ENCODE measurements at regions not wholly inside any gene's neighbourhood (a gene's known extent, or its start where the extent isn't known, plus 50 kb on each side); places are given as distances from the start of the nearest gene placed in this dataset.

GRCh38 chr3:72120039-72120438 is 335.1 kb upstream of the PROK2 start:
- H3K36me3 Mint-ChIP-seq: no peaks in the 10 kb centered on the region
- ChIA-PET CTCF (ENCODE audit: partially characterized antibody) (no interaction called here), POLR2A (ENCODE audit: partially characterized antibody) (no interaction called here)
- H3K36me3 ChIP-seq (ENCODE audit: insufficient read depth, low read length): no peaks in the 10 kb centered on the region
- no peaks in the 10 kb centered on the region for H3K4me1 ChIP-seq (ENCODE audit: insufficient read depth, low read length)
- no peak overlapping the region for H3K4me3 ChIP-seq (ENCODE audit: low read length in 2 of 2)
- DNase-seq: no peak
- no peaks in the 10 kb centered on the region for H3K4me1 Mint-ChIP-seq
- H3K9me3 ChIP-seq (ENCODE audit: control insufficient read depth in 1 of 2, low read length in 2 of 2): no peaks in the 10 kb centered on the region
- peaks cover 0 to 2% of the 10 kb centered on the region in 2 donors for H3K27me3 Mint-ChIP-seq
- H3K27ac Mint-ChIP-seq: no peak overlapping the region
- no peaks in the 10 kb centered on the region for H3K27me3 ChIP-seq (ENCODE audit: insufficient read depth, low read length)
- H3K27ac ChIP-seq (ENCODE audit: low read depth, low read length): no peak overlapping the region
- intact Hi-C loops (cut with micrococcal nuclease): no loop called here
- H3K9me3 Mint-ChIP-seq: no peaks in the 10 kb centered on the region
- no peak overlapping the region for H3K4me3 Mint-ChIP-seq

GRCh38 chr3:72118628-72119027 is 333.7 kb upstream of the PROK2 start:
- H3K27ac Mint-ChIP-seq: no peak overlapping the region

GRCh38 chr3:72116226-72116625 is 331.3 kb upstream of the PROK2 start:
- H3K4me3 Mint-ChIP-seq: no peak overlapping the region
- Histone ChIP-seq H3K4me3 (ENCODE audit: low read length in 2 of 2) (no peak overlapping the region), H3K36me3 (ENCODE audit: insufficient read depth, low read length) (no peaks in the 10 kb centered on the region), H3K27ac (ENCODE audit: low read depth, low read length) (no peak overlapping the region), H3K4me1 (ENCODE audit: insufficient read depth, low read length) (no peaks in the 10 kb centered on the region), H3K9me3 (ENCODE audit: control insufficient read depth in 1 of 2, low read length in 2 of 2) (no peaks in the 10 kb centered on the region), H3K27me3 (ENCODE audit: insufficient read depth, low read length) (no peaks in the 10 kb centered on the region)
- H3K27me3 Mint-ChIP-seq: peaks cover 2 to 5% of the 10 kb centered on the region in 2 donors
- H3K27ac Mint-ChIP-seq: no peak overlapping the region
- intact Hi-C loops (cut with micrococcal nuclease): no loop called here
- no peak for DNase-seq
- H3K36me3 Mint-ChIP-seq: no peaks in the 10 kb centered on the region
- CTCF ChIA-PET (ENCODE audit: partially characterized antibody): no interaction called here
- POLR2A ChIA-PET (ENCODE audit: partially characterized antibody): no interaction called here
- H3K4me1 Mint-ChIP-seq: no peaks in the 10 kb centered on the region
- no peaks in the 10 kb centered on the region for H3K9me3 Mint-ChIP-seq

More at GRCh38 chr3:72118628-72119027, 333.7 kb upstream of the PROK2 start:
- Histone ChIP-seq H3K4me1 (ENCODE audit: insufficient read depth, low read length) (no peaks in the 10 kb centered on the region), H3K9me3 (ENCODE audit: control insufficient read depth in 1 of 2, low read length in 2 of 2) (no peaks in the 10 kb centered on the region), H3K27ac (ENCODE audit: low read depth, low read length) (no peak overlapping the region), H3K27me3 (ENCODE audit: insufficient read depth, low read length) (no peaks in the 10 kb centered on the region), H3K4me3 (ENCODE audit: low read length in 2 of 2) (no peak overlapping the region), H3K36me3 (ENCODE audit: insufficient read depth, low read length) (no peaks in the 10 kb centered on the region)
- DNase-seq: no peak
- peaks cover 0 to 2% of the 10 kb centered on the region in 2 donors for H3K27me3 Mint-ChIP-seq
- no peaks in the 10 kb centered on the region for H3K36me3 Mint-ChIP-seq
- H3K4me1 Mint-ChIP-seq: no peaks in the 10 kb centered on the region
- intact Hi-C loops (cut with micrococcal nuclease): no loop called here
- POLR2A ChIA-PET (ENCODE audit: partially characterized antibody): no interaction called here
- no peaks in the 10 kb centered on the region for H3K9me3 Mint-ChIP-seq
- no peak overlapping the region for H3K4me3 Mint-ChIP-seq
- CTCF ChIA-PET (ENCODE audit: partially characterized antibody): interaction anchor here (0.9 kb wide), 1 partner anchor 12 kb away, joined by 3 read pairs; no protein-coding TSS in a partner anchor

- no peak overlapping the region for H3K27ac ChIP-seq (ENCODE audit: low read depth, low read length)
- DNase-seq: no peak
- POLR2A ChIA-PET (ENCODE audit: partially characterized antibody): no interaction called here
- Mint-ChIP-seq H3K27me3 (peaks cover 2 to 5% of the 10 kb centered on the region in 2 donors), H3K9me3 (no peaks in the 10 kb centered on the region), H3K4me3 (no peak overlapping the region), H3K4me1 (no peaks in the 10 kb centered on the region), H3K36me3 (no peaks in the 10 kb centered on the region), H3K27ac (no peak overlapping the region)
- H3K36me3 ChIP-seq (ENCODE audit: insufficient read depth, low read length): no peaks in the 10 kb centered on the region
- CTCF ChIA-PET (ENCODE audit: partially characterized antibody): no interaction called here
- intact Hi-C loops (cut with micrococcal nuclease): no loop called here
- H3K9me3 ChIP-seq (ENCODE audit: control insufficient read depth in 1 of 2, low read length in 2 of 2): no peaks in the 10 kb centered on the region
- H3K4me1 ChIP-seq (ENCODE audit: insufficient read depth, low read length): no peaks in the 10 kb centered on the region
- H3K27me3 ChIP-seq (ENCODE audit: insufficient read depth, low read length): no peaks in the 10 kb centered on the region
- H3K4me3 ChIP-seq (ENCODE audit: low read length in 2 of 2): no peak overlapping the region
Observed at GRCh38 chr3:72115307-72115706, 330.4 kb upstream of the PROK2 start.

- H3K27ac Mint-ChIP-seq: no peak overlapping the region
- H3K4me3 Mint-ChIP-seq: no peak overlapping the region
- Histone ChIP-seq H3K4me3 (ENCODE audit: low read length in 2 of 2) (no peak overlapping the region), H3K9me3 (ENCODE audit: control insufficient read depth in 1 of 2, low read length in 2 of 2) (no peaks in the 10 kb centered on the region), H3K36me3 (ENCODE audit: insufficient read depth, low read length) (no peaks in the 10 kb centered on the region), H3K4me1 (ENCODE audit: insufficient read depth, low read length) (no peaks in the 10 kb centered on the region), H3K27ac (ENCODE audit: low read depth, low read length) (no peak overlapping the region), H3K27me3 (ENCODE audit: insufficient read depth, low read length) (no peaks in the 10 kb centered on the region)
- intact Hi-C loops (cut with micrococcal nuclease): no loop called here
- ChIA-PET POLR2A (ENCODE audit: partially characterized antibody) (no interaction called here), CTCF (ENCODE audit: partially characterized antibody) (no interaction called here)
- peaks cover 2 to 5% of the 10 kb centered on the region in 2 donors for H3K27me3 Mint-ChIP-seq
- no peaks in the 10 kb centered on the region for H3K4me1 Mint-ChIP-seq
- no peak for DNase-seq
- no peaks in the 10 kb centered on the region for H3K36me3 Mint-ChIP-seq
- no peaks in the 10 kb centered on the region for H3K9me3 Mint-ChIP-seq
Observed at GRCh38 chr3:72114773-72115172, 329.8 kb upstream of the PROK2 start.

- no peaks in the 10 kb centered on the region for H3K27me3 ChIP-seq (ENCODE audit: insufficient read depth, low read length)
- ChIA-PET CTCF (ENCODE audit: partially characterized antibody) (no interaction called here), POLR2A (ENCODE audit: partially characterized antibody) (no interaction called here)
- DNase-seq: no peak
- no peak overlapping the region for H3K27ac Mint-ChIP-seq
- intact Hi-C loops (cut with micrococcal nuclease): no loop called here
- H3K9me3 Mint-ChIP-seq: no peaks in the 10 kb centered on the region
- H3K4me1 Mint-ChIP-seq: no peaks in the 10 kb centered on the region
- H3K4me3 Mint-ChIP-seq: no peak overlapping the region
- H3K4me1 ChIP-seq (ENCODE audit: insufficient read depth, low read length): no peaks in the 10 kb centered on the region
- H3K9me3 ChIP-seq (ENCODE audit: control insufficient read depth in 1 of 2, low read length in 2 of 2): no peaks in the 10 kb centered on the region
- H3K27ac ChIP-seq (ENCODE audit: low read depth, low read length): no peak overlapping the region
- H3K36me3 ChIP-seq (ENCODE audit: insufficient read depth, low read length): no peaks in the 10 kb centered on the region
- no peak overlapping the region for H3K4me3 ChIP-seq (ENCODE audit: low read length in 2 of 2)
- H3K27me3 Mint-ChIP-seq: peaks cover 2 to 5% of the 10 kb centered on the region in 2 donors
- H3K36me3 Mint-ChIP-seq: no peaks in the 10 kb centered on the region
Observed at GRCh38 chr3:72113964-72114363, 329.0 kb upstream of the PROK2 start.

- Histone ChIP-seq H3K4me1 (ENCODE audit: insufficient read depth, low read length) (no peaks in the 10 kb centered on the region), H3K4me3 (ENCODE audit: low read length in 2 of 2) (no peak overlapping the region), H3K27ac (ENCODE audit: low read depth, low read length) (no peak overlapping the region), H3K36me3 (ENCODE audit: insufficient read depth, low read length) (no peaks in the 10 kb centered on the region), H3K9me3 (ENCODE audit: control insufficient read depth in 1 of 2, low read length in 2 of 2) (no peaks in the 10 kb centered on the region), H3K27me3 (ENCODE audit: insufficient read depth, low read length) (no peaks in the 10 kb centered on the region)
- Mint-ChIP-seq H3K4me3 (no peak overlapping the region), H3K36me3 (no peaks in the 10 kb centered on the region), H3K4me1 (no peaks in the 10 kb centered on the region), H3K27me3 (peaks cover 2 to 5% of the 10 kb centered on the region in 2 donors), H3K9me3 (no peaks in the 10 kb centered on the region), H3K27ac (no peak overlapping the region)
- ChIA-PET POLR2A (ENCODE audit: partially characterized antibody) (no interaction called here), CTCF (ENCODE audit: partially characterized antibody) (no interaction called here)
- no peak for DNase-seq
- intact Hi-C loops (cut with micrococcal nuclease): no loop called here
Observed at GRCh38 chr3:72113564-72113963, 328.6 kb upstream of the PROK2 start.

- Histone ChIP-seq H3K27me3 (ENCODE audit: insufficient read depth, low read length) (no peaks in the 10 kb centered on the region), H3K36me3 (ENCODE audit: insufficient read depth, low read length) (no peaks in the 10 kb centered on the region), H3K9me3 (ENCODE audit: control insufficient read depth in 1 of 2, low read length in 2 of 2) (no peaks in the 10 kb centered on the region), H3K4me1 (ENCODE audit: insufficient read depth, low read length) (no peaks in the 10 kb centered on the region), H3K27ac (ENCODE audit: low read depth, low read length) (no peak overlapping the region), H3K4me3 (ENCODE audit: low read length in 2 of 2) (no peak overlapping the region)
- Mint-ChIP-seq H3K9me3 (no peaks in the 10 kb centered on the region), H3K36me3 (no peaks in the 10 kb centered on the region), H3K27me3 (peaks cover 2 to 5% of the 10 kb centered on the region in 2 donors), H3K4me3 (no peak overlapping the region), H3K4me1 (no peaks in the 10 kb centered on the region), H3K27ac (no peak overlapping the region)
- no peak for DNase-seq
- ChIA-PET POLR2A (ENCODE audit: partially characterized antibody) (no interaction called here), CTCF (ENCODE audit: partially characterized antibody) (no interaction called here)
- intact Hi-C loops (cut with micrococcal nuclease): no loop called here
Observed at GRCh38 chr3:72112435-72112834, 327.5 kb upstream of the PROK2 start.

Data from CD4-positive, alpha-beta memory T cell (primary cell).